ENCODE measurements at regions not wholly inside any gene's neighbourhood (a gene's known extent, or its start where the extent isn't known, plus 50 kb on each side); places are given as distances from the start of the nearest gene placed in this dataset.

DNA sequence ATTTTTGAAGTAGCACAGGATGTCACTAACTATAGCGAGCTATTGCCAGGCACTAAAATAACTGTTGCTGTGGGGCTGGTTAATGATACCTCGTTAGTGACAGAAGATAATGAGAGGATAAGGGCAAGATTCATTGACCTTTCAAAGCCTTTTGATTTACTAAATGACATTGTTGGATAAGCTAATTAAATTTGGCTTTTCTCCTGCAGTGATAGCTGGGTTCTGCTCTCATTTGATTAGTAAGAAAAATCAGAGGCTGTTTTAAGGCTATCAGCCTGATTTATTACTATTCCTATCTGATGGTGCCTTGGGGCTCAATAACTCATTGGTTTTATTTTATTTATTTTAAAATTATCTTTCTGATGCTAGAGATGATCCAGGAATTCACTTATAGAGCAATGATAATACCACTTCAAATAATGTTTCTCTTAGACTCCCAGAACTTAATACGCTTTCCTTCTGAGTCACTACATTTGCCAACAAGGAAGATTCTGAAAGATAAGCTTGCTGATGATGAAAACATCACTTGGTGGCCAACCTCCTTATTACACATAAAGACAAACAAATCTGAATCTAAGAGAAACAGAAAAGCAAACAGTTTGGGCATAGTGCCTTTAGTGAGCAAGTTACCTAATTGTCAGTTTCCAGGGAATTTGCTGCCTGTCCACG is 501.3 kb upstream of the ARGLU1 start:
- no peak for TF ChIP-seq CTCF (IDR thresholded peaks at IDR 0.05; ENCODE audit: control extremely low read depth, extremely low read depth)
- no peaks in the 10 kb centered on the region for H3K27me3 ChIP-seq (ENCODE audit: control insufficient read depth in 3 of 3, insufficient read depth in 3 of 3, low read length in 2 of 3)
- DNase-seq (peak in 1 of 3 donors; percentile 39), ATAC-seq (ENCODE audit: insufficient read depth, low FRiP score) (no peak)
- no peak overlapping the region for H3K4me3 ChIP-seq
- H3K27ac ChIP-seq (ENCODE audit: low read depth in 1 of 2, low read length in 1 of 2) = no peak overlapping the region
- peaks cover 0 to 1% (median 0%) of the 10 kb centered on the region in 4 donors for H3K9me3 ChIP-seq (ENCODE audit: control insufficient read depth in 4 of 4, insufficient read depth in 3 of 4, low read length in 3 of 4)
- no peaks in the 10 kb centered on the region for H3K36me3 ChIP-seq (ENCODE audit: control insufficient read depth in 4 of 4, insufficient read depth in 4 of 4, low read length in 4 of 4)
- WGBS, 2 donors = 73 to 84% methylated on average over 4 of the region's 4 CpGs
- no peak overlapping the region for H3K9ac ChIP-seq (ENCODE audit: insufficient read depth in 1 of 2, low read length in 2 of 2)
- H3K4me1 ChIP-seq (ENCODE audit: control insufficient read depth in 5 of 5, insufficient read depth in 5 of 5, low read length in 5 of 5) = peaks cover 0 to 19% (median 0%) of the 10 kb centered on the region in 5 donors

DNA sequence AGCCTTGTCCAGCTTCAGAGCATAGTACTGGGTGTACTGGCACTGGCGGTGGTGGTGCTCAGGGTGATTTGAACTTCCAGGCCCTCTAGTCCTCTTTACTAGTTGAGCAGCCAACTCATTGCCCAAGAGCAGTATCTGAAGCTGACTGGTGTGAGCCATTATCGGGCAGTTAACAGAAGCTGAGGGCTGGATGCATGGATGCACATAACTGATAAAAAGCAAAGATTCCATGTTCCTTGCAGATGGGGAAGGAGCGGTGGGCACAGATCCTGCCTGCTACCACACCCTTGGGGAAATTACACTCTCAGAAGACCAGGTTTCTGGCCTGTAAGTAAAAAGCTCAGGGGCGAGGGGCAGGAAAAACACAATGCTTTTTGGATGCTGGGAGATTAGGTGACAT is 499.4 kb upstream of the ARGLU1 start:
- no peak for ATAC-seq (ENCODE audit: insufficient read depth, low FRiP score)
- H3K4me3 ChIP-seq = no peak overlapping the region
- peaks cover 0 to 19% (median 0%) of the 10 kb centered on the region in 5 donors for H3K4me1 ChIP-seq (ENCODE audit: control insufficient read depth in 5 of 5, insufficient read depth in 5 of 5, low read length in 5 of 5)
- peaks cover 0 to 1% (median 0%) of the 10 kb centered on the region in 4 donors for H3K9me3 ChIP-seq (ENCODE audit: control insufficient read depth in 4 of 4, insufficient read depth in 3 of 4, low read length in 3 of 4)
- no peaks in the 10 kb centered on the region for H3K27me3 ChIP-seq (ENCODE audit: control insufficient read depth in 3 of 3, insufficient read depth in 3 of 3, low read length in 2 of 3)
- no peak for TF ChIP-seq CTCF (IDR thresholded peaks at IDR 0.05; ENCODE audit: control extremely low read depth, extremely low read depth)
- no peak overlapping the region for H3K9ac ChIP-seq (ENCODE audit: insufficient read depth in 1 of 2, low read length in 2 of 2)
- WGBS, 2 donors = 80 to 91% methylated on average over 4 of the region's 4 CpGs
- H3K36me3 ChIP-seq (ENCODE audit: control insufficient read depth in 4 of 4, insufficient read depth in 4 of 4, low read length in 4 of 4) = no peaks in the 10 kb centered on the region
- no peak overlapping the region for H3K27ac ChIP-seq (ENCODE audit: low read depth in 1 of 2, low read length in 1 of 2)
- no peak for DNase-seq

GRCh38 chr13:107066355-107066754 is 498.4 kb upstream of the ARGLU1 start:
- peaks cover 0 to 1% (median 0%) of the 10 kb centered on the region in 4 donors for H3K9me3 ChIP-seq (ENCODE audit: control insufficient read depth in 4 of 4, insufficient read depth in 3 of 4, low read length in 3 of 4)
- peaks cover 0 to 19% (median 0%) of the 10 kb centered on the region in 5 donors for H3K4me1 ChIP-seq (ENCODE audit: control insufficient read depth in 5 of 5, insufficient read depth in 5 of 5, low read length in 5 of 5)
- 85% methylated on average over 3 of the region's 3 CpGs for WGBS, 2 donors
- H3K4me3 ChIP-seq = no peak overlapping the region
- DNase-seq (peak; percentile 23 to 75 (median 58)), ATAC-seq (ENCODE audit: insufficient read depth, low FRiP score) (no peak)
- no peaks in the 10 kb centered on the region for H3K36me3 ChIP-seq (ENCODE audit: control insufficient read depth in 4 of 4, insufficient read depth in 4 of 4, low read length in 4 of 4)
- H3K9ac ChIP-seq (ENCODE audit: insufficient read depth in 1 of 2, low read length in 2 of 2) = no peak overlapping the region
- TF ChIP-seq CTCF (IDR thresholded peaks at IDR 0.05; ENCODE audit: control extremely low read depth, extremely low read depth) = no peak
- H3K27ac ChIP-seq (ENCODE audit: low read depth in 1 of 2, low read length in 1 of 2) = no peak overlapping the region
- H3K27me3 ChIP-seq (ENCODE audit: control insufficient read depth in 3 of 3, insufficient read depth in 3 of 3, low read length in 2 of 3) = no peaks in the 10 kb centered on the region

- DNase-seq = no peak
- no peak for ATAC-seq (ENCODE audit: insufficient read depth, low FRiP score)
- no peaks in the 10 kb centered on the region for H3K27me3 ChIP-seq (ENCODE audit: control insufficient read depth in 3 of 3, insufficient read depth in 3 of 3, low read length in 2 of 3)
- no peak for TF ChIP-seq CTCF (IDR thresholded peaks at IDR 0.05; ENCODE audit: control extremely low read depth, extremely low read depth)
- peaks cover 0 to 19% (median 0%) of the 10 kb centered on the region in 5 donors for H3K4me1 ChIP-seq (ENCODE audit: control insufficient read depth in 5 of 5, insufficient read depth in 5 of 5, low read length in 5 of 5)
- H3K36me3 ChIP-seq (ENCODE audit: control insufficient read depth in 4 of 4, insufficient read depth in 4 of 4, low read length in 4 of 4) = no peaks in the 10 kb centered on the region
- 85 to 87% methylated on average over 3 of the region's 3 CpGs for WGBS, 2 donors
- no peak overlapping the region for H3K27ac ChIP-seq (ENCODE audit: low read depth in 1 of 2, low read length in 1 of 2)
- H3K4me3 ChIP-seq = no peak overlapping the region
- peaks cover 0 to 1% (median 0%) of the 10 kb centered on the region in 4 donors for H3K9me3 ChIP-seq (ENCODE audit: control insufficient read depth in 4 of 4, insufficient read depth in 3 of 4, low read length in 3 of 4)
- H3K9ac ChIP-seq (ENCODE audit: insufficient read depth in 1 of 2, low read length in 2 of 2) = no peak overlapping the region
These were observed 497.1 kb upstream of the ARGLU1 start for GRCh38 chr13:107065036-107065435.

Measured in lung (tissue), 11 donors.